GM12865 (cell line): ENCODE measurements at regions not wholly inside any gene's neighbourhood (a gene's known extent, or its start where the extent isn't known, plus 50 kb on each side); places are given as distances from the start of the nearest gene placed in this dataset.

Experiments
- DNase-seq: peaks from one replicate; pipeline ENCODE4 v3.0.0; 2010; ENCODE audit warnings: low read depth
- H3K4me3 ChIP-seq: 2 replicates; pipeline ENCODE4 v1.5.1; 2011; ENCODE audit warnings: mild to moderate bottlenecking, low read depth, low read length, control low read depth
- CTCF ChIP-seq: IDR thresholded peaks from 2 replicates; pipeline ENCODE4 v1.5.1; 2011; ENCODE audit warnings: low read length, control low read depth, low read depth, inconsistent platforms; ENCODE audit not compliant: insufficient read depth; ENCODE audit errors: missing control alignments

DNA sequence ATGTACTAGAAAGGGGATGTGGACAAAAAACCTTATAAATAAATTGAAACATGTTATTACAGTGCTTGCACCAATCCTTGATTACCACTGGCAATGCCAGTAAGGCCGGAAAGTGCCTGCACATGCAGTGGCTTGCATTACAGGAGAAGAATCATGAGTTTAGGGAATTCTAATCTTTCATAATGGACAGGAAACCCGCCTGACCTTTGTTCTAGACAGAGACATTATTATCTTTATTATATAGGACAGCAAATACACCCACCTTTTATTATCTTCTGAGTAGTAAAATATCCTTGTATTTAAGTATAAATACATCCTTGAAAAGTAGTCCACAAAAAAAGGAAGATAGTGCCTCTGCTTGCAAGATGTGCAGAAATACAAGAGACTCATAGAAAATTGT, 379.9 kb upstream of the LCORL start:
- no peak overlapping the region for H3K4me3 ChIP-seq
- no peak for DNase-seq
- no peak for TF ChIP-seq CTCF

- DNase-seq, result no peak
- no peak overlapping the region for H3K4me3 ChIP-seq
Observed at GRCh38 chr4:18398661-18399060, 377.1 kb upstream of the LCORL start.

GRCh38 chr4:18397681-18398390, 376.3 kb upstream of the LCORL start:
- H3K4me3 ChIP-seq, result no peak overlapping the region
- TF ChIP-seq CTCF, result no peak
- no peak for DNase-seq

More at GRCh38 chr4:18398661-18399060, 377.1 kb upstream of the LCORL start:
- no peak for TF ChIP-seq CTCF

DNA sequence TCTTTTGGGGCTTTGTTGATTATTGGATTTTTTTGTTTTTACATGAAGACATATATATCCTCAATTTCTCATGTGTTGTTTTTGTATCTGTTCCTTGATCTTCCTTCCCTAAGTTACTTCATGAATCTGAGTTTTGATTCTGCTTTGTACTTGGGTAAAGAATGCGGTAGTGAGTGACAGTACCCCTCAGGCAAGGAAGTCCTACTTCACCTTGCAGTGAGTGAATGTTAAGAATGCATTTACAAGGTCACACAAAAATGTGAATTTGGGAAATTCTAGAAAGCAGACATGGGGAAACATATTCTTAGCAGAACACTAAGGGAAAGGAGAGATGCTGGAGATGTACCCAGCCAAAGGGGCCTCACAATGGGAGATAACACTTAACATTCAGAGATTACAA, 373.1 kb upstream of the LCORL start:
- TF ChIP-seq CTCF, result no peak
- H3K4me3 ChIP-seq, result no peak overlapping the region

GRCh38 chr4:18391354-18391728, 369.8 kb upstream of the LCORL start:
- TF ChIP-seq CTCF, result no peak
- no peak overlapping the region for H3K4me3 ChIP-seq
- no peak for DNase-seq

More for the DNA sequence above, 373.1 kb upstream of the LCORL start:
- no peak for DNase-seq

GRCh38 chr4:18390655-18391353, 369.2 kb upstream of the LCORL start:
- H3K4me3 ChIP-seq, result no peak overlapping the region
- no peak for DNase-seq
- no peak for TF ChIP-seq CTCF

DNA sequence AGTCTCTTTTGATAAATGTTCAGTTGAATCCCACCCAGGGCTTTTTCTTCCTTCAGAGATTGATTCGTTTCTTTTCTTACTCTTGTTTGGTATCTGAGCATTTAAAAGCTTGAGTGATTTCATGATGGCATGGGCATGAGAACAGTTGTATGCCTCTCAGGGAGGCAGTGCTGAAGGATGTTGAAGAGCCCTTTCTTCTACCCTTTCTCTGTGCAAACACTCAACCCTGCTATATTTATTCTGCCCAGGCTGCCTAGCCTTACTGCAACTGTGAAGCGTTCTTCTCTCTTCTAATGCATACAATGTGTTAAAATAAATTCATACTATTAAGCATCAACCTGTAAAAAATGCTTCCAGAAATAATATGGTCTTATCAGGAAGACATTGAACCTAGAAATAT, 367.6 kb upstream of the LCORL start:
- TF ChIP-seq CTCF, result no peak
- H3K4me3 ChIP-seq, result no peak overlapping the region
- no peak for DNase-seq
